ENCODE measurements at regions not wholly inside any gene's neighbourhood (a gene's known extent, or its start where the extent isn't known, plus 50 kb on each side); places are given as distances from the start of the nearest gene placed in this dataset.

GRCh38 chr2:21866316-21866715 is 742.5 kb downstream of the TDRD15 start:
- TF ChIP-seq ZNF791 (tag by site-specific recombination; IDR thresholded peaks at IDR 0.05) (no peak), EGR2 (tag by site-specific recombination; IDR thresholded peaks at IDR 0.05; ENCODE audit: low read depth) (no peak), RBAK (tag by site-specific recombination; IDR thresholded peaks at IDR 0.05) (no peak), ZNF660 (tag by site-specific recombination; IDR thresholded peaks at IDR 0.05) (no peak), ZNF558 (tag by site-specific recombination; IDR thresholded peaks at IDR 0.05) (no peak), ZNF416 (tag by site-specific recombination; IDR thresholded peaks at IDR 0.05) (no peak), ZNF768 (tag by site-specific recombination; IDR thresholded peaks at IDR 0.05) (no peak)
- TF ChIP-seq, protein P1, sequence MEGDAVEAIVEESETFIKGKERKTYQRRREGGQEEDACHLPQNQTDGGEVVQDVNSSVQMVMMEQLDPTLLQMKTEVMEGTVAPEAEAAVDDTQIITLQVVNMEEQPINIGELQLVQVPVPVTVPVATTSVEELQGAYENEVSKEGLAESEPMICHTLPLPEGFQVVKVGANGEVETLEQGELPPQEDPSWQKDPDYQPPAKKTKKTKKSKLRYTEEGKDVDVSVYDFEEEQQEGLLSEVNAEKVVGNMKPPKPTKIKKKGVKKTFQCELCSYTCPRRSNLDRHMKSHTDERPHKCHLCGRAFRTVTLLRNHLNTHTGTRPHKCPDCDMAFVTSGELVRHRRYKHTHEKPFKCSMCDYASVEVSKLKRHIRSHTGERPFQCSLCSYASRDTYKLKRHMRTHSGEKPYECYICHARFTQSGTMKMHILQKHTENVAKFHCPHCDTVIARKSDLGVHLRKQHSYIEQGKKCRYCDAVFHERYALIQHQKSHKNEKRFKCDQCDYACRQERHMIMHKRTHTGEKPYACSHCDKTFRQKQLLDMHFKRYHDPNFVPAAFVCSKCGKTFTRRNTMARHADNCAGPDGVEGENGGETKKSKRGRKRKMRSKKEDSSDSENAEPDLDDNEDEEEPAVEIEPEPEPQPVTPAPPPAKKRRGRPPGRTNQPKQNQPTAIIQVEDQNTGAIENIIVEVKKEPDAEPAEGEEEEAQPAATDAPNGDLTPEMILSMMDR (tag by site-specific recombination; IDR thresholded peaks at IDR 0.05) = no peak

All from HEK293 (cell line).